GM12864 (cell line): ENCODE measurements at regions not wholly inside any gene's neighbourhood (a gene's known extent, or its start where the extent isn't known, plus 50 kb on each side); places are given as distances from the start of the nearest gene placed in this dataset.

Source experiments
- DNase-seq: peaks from one replicate; pipeline ENCODE4 v3.0.0-alpha.2; 2011; ENCODE audit warnings: low read depth
- H3K4me3 ChIP-seq: 2 replicates; pipeline ENCODE4 v1.5.1; 2011; ENCODE audit warnings: mild to moderate bottlenecking, low read depth, low read length, control low read depth
- TF ChIP-seq, protein P1 (sequence below): IDR thresholded peaks from 2 replicates; pipeline ENCODE4 v1.5.1; 2011; ENCODE audit warnings: low read depth, mild to moderate bottlenecking, moderate library complexity, low read length, control low read depth, inconsistent platforms; ENCODE audit errors: missing control alignments

DNA sequence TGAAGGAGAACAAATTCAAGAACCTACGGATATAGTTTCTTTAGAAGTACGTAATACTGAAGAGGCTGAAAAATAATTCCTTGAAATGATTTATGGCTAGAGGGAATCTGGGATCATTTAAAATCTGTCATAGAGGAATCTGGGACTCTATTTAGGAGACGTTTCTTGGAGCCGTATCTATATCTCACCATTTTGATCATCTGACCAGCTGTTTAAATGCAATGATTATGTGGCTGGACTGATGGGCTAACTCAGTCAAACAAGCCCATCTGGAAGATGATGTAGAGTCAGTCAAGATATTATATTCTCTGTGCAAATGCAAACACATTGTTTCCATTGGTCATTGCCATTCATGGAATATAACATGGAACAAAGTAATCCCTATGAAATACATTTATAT, 467.7 kb upstream of the ZFHX3 start:
- no peak overlapping the region for H3K4me3 ChIP-seq
- DNase-seq, result no peak
- TF ChIP-seq, protein P1, sequence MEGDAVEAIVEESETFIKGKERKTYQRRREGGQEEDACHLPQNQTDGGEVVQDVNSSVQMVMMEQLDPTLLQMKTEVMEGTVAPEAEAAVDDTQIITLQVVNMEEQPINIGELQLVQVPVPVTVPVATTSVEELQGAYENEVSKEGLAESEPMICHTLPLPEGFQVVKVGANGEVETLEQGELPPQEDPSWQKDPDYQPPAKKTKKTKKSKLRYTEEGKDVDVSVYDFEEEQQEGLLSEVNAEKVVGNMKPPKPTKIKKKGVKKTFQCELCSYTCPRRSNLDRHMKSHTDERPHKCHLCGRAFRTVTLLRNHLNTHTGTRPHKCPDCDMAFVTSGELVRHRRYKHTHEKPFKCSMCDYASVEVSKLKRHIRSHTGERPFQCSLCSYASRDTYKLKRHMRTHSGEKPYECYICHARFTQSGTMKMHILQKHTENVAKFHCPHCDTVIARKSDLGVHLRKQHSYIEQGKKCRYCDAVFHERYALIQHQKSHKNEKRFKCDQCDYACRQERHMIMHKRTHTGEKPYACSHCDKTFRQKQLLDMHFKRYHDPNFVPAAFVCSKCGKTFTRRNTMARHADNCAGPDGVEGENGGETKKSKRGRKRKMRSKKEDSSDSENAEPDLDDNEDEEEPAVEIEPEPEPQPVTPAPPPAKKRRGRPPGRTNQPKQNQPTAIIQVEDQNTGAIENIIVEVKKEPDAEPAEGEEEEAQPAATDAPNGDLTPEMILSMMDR, result no peak

DNA sequence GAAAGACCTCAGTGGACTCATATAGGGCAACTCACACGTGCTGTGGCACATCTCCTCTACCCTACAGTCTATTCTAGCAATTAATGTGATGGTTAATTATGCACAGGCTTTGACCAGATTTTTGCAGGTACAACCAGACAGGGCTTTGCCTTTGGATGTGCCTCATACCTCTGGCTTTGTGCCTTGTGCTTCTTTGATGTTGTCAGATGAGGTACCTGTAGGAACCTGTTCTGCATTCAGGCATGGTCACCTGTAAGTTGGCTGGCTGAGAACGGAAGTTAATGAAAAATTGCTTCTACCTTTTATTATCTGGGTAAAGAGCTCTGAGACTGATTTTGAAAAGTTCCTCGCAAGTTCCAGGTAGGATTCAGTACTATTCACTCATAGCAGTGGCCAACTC, 462.9 kb upstream of the ZFHX3 start:
- no peak overlapping the region for H3K4me3 ChIP-seq
- TF ChIP-seq, protein P1, result no peak
- DNase-seq, result no peak

DNA sequence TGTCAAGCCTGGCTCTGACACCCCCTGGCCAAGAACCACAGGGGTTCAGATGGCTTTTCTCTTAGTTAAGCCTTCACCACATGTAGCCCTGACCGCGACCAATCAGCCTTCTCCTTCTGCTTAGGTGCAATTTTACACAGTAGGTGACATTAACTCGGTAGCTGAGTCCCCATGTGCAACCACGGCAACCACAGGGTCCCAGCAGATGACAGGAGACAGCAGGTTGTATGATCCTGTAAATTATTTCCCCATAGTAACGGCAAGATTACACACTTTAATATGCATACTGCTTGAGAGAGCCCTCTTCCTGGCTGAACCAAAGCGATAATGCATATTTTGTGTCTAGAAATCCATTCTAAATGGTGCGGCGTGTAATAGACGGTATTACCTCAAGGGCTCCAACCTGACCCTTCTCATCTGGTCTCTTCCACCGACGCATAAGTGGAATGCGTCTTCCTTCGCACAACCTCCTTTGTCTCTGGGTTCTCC, 458.7 kb upstream of the ZFHX3 start:
- TF ChIP-seq, protein P1, result no peak
- DNase-seq, result no peak
- H3K4me3 ChIP-seq, result no peak overlapping the region

DNA sequence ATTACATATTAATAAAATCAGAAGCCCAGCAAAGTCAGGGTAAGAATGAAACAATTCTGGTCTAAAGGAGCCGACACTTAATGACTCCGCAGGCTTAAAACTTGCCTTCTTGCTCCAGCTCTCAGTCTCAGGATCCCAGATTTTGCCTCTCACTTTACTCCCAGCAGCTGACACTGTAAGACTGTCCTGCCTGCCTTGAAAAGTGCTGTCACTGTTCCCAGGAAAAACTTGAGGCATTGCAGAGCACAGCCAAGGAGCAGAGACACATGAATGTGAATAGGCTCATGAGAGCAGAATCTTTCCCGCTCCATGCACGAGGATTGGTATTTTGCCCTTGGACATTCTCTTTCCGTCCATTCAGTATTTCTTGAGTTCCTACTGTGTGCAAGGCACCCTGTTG, 457.6 kb upstream of the ZFHX3 start:
- TF ChIP-seq, protein P1, result no peak
- no peak overlapping the region for H3K4me3 ChIP-seq
- no peak for DNase-seq

DNA sequence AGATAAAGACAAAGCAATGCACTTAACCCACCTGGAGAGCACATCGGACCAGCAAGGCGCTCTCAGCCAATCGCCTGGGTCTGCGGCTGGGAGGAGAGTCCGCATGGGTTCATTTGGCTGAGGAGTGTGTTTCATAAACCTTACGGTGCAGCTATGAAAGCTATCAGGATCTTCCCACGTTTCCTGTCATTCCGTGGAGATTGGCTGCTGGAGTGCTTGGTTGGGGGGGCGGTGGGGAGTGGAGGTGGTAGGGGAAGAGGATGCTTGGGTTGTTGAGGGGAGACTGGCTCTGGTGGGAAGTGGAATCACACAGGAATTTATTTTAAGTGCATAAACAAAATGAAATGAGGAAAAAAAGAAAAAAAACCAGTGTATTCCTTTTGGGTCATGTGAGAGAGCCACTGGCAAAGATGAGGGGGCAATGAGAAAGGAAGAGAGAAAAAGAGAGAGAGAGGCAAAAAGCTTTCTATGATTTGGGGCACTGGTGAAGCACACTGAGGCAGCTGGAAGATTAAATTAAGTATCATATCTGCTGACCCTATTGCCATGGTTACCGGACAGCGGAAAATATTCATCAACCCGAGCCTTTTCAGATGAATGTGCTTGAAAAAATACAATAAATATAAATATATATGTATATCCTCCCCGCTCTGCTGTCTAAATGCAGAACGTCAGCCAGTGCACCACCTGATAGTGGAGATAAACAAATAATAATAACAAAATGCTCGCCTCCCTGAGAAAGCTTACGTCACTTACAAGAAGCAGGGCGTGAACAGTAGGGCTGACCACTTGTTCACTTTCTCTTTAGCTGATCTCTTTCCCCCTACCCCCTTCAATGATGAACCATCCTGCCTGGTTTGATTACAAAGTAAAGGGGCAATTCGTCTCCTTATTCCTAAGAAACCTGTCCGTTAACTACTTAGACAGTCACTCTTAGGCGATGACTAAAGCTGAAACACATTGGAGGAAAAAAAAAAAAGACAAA, 457.0 kb upstream of the ZFHX3 start:
- H3K4me3 ChIP-seq, result no peak overlapping the region
- no peak for DNase-seq

DNA sequence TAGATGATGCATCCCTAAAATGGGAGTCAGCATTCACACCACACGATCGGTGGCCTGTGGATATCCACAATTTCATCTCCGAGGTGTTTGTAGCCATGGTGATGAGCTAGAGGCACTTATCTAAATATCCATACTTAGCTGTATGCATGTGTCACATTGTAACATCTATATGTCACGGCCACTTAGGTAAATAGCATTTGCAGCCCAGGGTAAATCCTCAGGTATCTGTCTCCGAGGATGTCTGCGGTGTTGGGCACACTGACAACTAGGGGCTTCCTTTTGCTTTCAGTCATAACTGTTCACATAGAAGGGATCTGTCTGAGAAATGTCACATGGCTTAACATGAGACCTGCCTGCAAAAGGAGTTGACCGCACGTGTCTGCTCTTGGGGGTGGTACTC, 455.2 kb upstream of the ZFHX3 start:
- TF ChIP-seq, protein P1, result no peak
- DNase-seq, result no peak
- no peak overlapping the region for H3K4me3 ChIP-seq

More for the DNA sequence above, 457.0 kb upstream of the ZFHX3 start:
- TF ChIP-seq, protein P1, result no peak

DNA sequence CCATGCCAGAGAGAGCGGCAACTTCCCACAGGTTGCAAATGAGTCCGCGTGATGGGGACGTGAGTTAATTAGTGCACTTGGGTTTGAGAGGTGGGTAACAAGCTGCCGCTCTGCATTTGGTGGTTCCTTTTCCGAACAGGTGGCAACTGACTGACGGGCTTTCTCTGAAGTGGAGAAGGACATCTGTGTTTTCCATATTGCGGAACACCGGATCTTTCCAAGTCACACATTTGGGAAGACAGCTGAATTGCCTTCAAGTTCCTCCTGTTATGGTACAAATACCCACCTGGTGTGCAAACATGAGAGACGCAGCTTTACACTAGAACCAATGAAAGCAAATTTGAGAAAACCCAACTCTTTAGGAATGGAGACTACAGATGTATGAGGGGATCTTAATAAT, 451.3 kb upstream of the ZFHX3 start:
- TF ChIP-seq, protein P1, result no peak
- H3K4me3 ChIP-seq, result no peak overlapping the region
- DNase-seq, result no peak
